Activated naive CD8-positive, alpha-beta T cell (primary cell): ENCODE measurements at regions not wholly inside any gene's neighbourhood (a gene's known extent, or its start where the extent isn't known, plus 50 kb on each side); places are given as distances from the start of the nearest gene placed in this dataset.
"Not testable (repeated sequence)": the region's sequence is repeated elsewhere in the genome, so short reads cannot be mapped to it uniquely, and the experiment has no call there.

ENCODE experiments used
- H3K27ac Mint-ChIP-seq: one replicate; pipeline ENCODE4 v1.8.0; 2021; ENCODE audit warnings: mixed read lengths
- H3K27me3 Mint-ChIP-seq: one replicate; pipeline ENCODE4 v1.8.0; 2021; ENCODE audit warnings: mixed read lengths
- H3K36me3 Mint-ChIP-seq: one replicate; pipeline ENCODE4 v1.8.0; 2021; ENCODE audit warnings: mixed read lengths
- H3K4me1 Mint-ChIP-seq: one replicate; pipeline ENCODE4 v1.8.0; 2021; ENCODE audit warnings: low read depth, mixed read lengths
- H3K4me3 Mint-ChIP-seq: one replicate; pipeline ENCODE4 v1.8.0; 2021; ENCODE audit warnings: mild to moderate bottlenecking, mixed read lengths
- H3K9me3 Mint-ChIP-seq: one replicate; pipeline ENCODE4 v1.8.0; 2021; ENCODE audit warnings: low read depth, mixed read lengths

GRCh38 chr5:90111364-90112032 is 298.1 kb downstream of the CETN3 start:
- H3K4me3 Mint-ChIP-seq: no peak overlapping the region
- H3K4me1 Mint-ChIP-seq: no peaks in the 10 kb centered on the region
- no peaks in the 10 kb centered on the region for H3K27me3 Mint-ChIP-seq
- no peaks in the 10 kb centered on the region for H3K36me3 Mint-ChIP-seq
- no peaks in the 10 kb centered on the region for H3K9me3 Mint-ChIP-seq
- H3K27ac Mint-ChIP-seq: no peak overlapping the region

GRCh38 chr5:90109285-90109684 is 300.3 kb downstream of the CETN3 start:
- Mint-ChIP-seq H3K9me3 (peaks cover 4% of the 10 kb centered on the region), H3K36me3 (no peaks in the 10 kb centered on the region), H3K4me1 (no peaks in the 10 kb centered on the region), H3K27ac (no peak overlapping the region), H3K27me3 (no peaks in the 10 kb centered on the region), H3K4me3 (no peak overlapping the region)

- no peaks in the 10 kb centered on the region for H3K36me3 Mint-ChIP-seq
- H3K27me3 Mint-ChIP-seq: no peaks in the 10 kb centered on the region
- no peak overlapping the region for H3K27ac Mint-ChIP-seq
- no peak overlapping the region for H3K4me3 Mint-ChIP-seq
- peaks cover 6% of the 10 kb centered on the region for H3K9me3 Mint-ChIP-seq
- H3K4me1 Mint-ChIP-seq: no peaks in the 10 kb centered on the region
Observed at GRCh38 chr5:90099099-90099498, 310.5 kb downstream of the CETN3 start.

GRCh38 chr5:90097082-90097477 is 312.5 kb downstream of the CETN3 start:
- Mint-ChIP-seq H3K9me3 (no peaks in the 10 kb centered on the region), H3K4me1 (no peaks in the 10 kb centered on the region), H3K27ac (no peak overlapping the region), H3K36me3 (no peaks in the 10 kb centered on the region), H3K4me3 (no peak overlapping the region), H3K27me3 (no peaks in the 10 kb centered on the region)

GRCh38 chr5:90096415-90097081 is 313.0 kb downstream of the CETN3 start:
- Mint-ChIP-seq H3K9me3 (no peaks in the 10 kb centered on the region), H3K4me3 (no peak overlapping the region), H3K4me1 (no peaks in the 10 kb centered on the region), H3K27me3 (no peaks in the 10 kb centered on the region), H3K27ac (no peak overlapping the region), H3K36me3 (no peaks in the 10 kb centered on the region)

- Mint-ChIP-seq H3K4me3 (no peak overlapping the region), H3K27me3 (no peaks in the 10 kb centered on the region), H3K4me1 (no peaks in the 10 kb centered on the region), H3K9me3 (peaks cover under 1% of the 10 kb centered on the region), H3K36me3 (no peaks in the 10 kb centered on the region), H3K27ac (no peak overlapping the region)
Observed at GRCh38 chr5:90095292-90096060, 314.1 kb downstream of the CETN3 start.

- peaks cover 9% of the 10 kb centered on the region for H3K9me3 Mint-ChIP-seq
Observed at GRCh38 chr5:90093751-90094485, 315.6 kb downstream of the CETN3 start.

GRCh38 chr5:90092734-90093133 is 316.8 kb downstream of the CETN3 start:
- Mint-ChIP-seq H3K9me3 (peaks cover 16% of the 10 kb centered on the region), H3K4me1 (no peaks in the 10 kb centered on the region), H3K27ac (no peak overlapping the region), H3K27me3 (no peaks in the 10 kb centered on the region), H3K36me3 (no peaks in the 10 kb centered on the region), H3K4me3 (no peak overlapping the region)

More at GRCh38 chr5:90093751-90094485, 315.6 kb downstream of the CETN3 start:
- Mint-ChIP-seq H3K4me3 (no peak overlapping the region), H3K27ac (no peak overlapping the region), H3K27me3 (no peaks in the 10 kb centered on the region), H3K4me1 (no peaks in the 10 kb centered on the region), H3K36me3 (no peaks in the 10 kb centered on the region)

GRCh38 chr5:90084342-90084741 is 325.2 kb downstream of the CETN3 start:
- Mint-ChIP-seq H3K4me3 (no peak overlapping the region), H3K27ac (no peak overlapping the region), H3K36me3 (no peaks in the 10 kb centered on the region), H3K4me1 (no peaks in the 10 kb centered on the region), H3K9me3 (peaks cover 22% of the 10 kb centered on the region), H3K27me3 (no peaks in the 10 kb centered on the region)

GRCh38 chr5:90073026-90073570 is 336.5 kb downstream of the CETN3 start:
- H3K36me3 Mint-ChIP-seq, H3K27ac Mint-ChIP-seq, H3K27me3 Mint-ChIP-seq, H3K4me3 Mint-ChIP-seq, H3K4me1 Mint-ChIP-seq, H3K9me3 Mint-ChIP-seq: not testable (repeated sequence)

- no peaks in the 10 kb centered on the region for H3K4me1 Mint-ChIP-seq
- no peaks in the 10 kb centered on the region for H3K36me3 Mint-ChIP-seq
- H3K27me3 Mint-ChIP-seq: no peaks in the 10 kb centered on the region
- no peak overlapping the region for H3K4me3 Mint-ChIP-seq
- H3K9me3 Mint-ChIP-seq: peaks cover 4% of the 10 kb centered on the region
- no peak overlapping the region for H3K27ac Mint-ChIP-seq
Observed at GRCh38 chr5:90071656-90072055, 337.9 kb downstream of the CETN3 start.

GRCh38 chr5:90071066-90071465 is 338.5 kb downstream of the CETN3 start:
- H3K36me3 Mint-ChIP-seq: no peaks in the 10 kb centered on the region
- H3K4me3 Mint-ChIP-seq: no peak overlapping the region
- H3K27me3 Mint-ChIP-seq: no peaks in the 10 kb centered on the region
- H3K9me3 Mint-ChIP-seq: peaks cover 10% of the 10 kb centered on the region
- no peaks in the 10 kb centered on the region for H3K4me1 Mint-ChIP-seq
- H3K27ac Mint-ChIP-seq: no peak overlapping the region

- H3K4me1 Mint-ChIP-seq: no peaks in the 10 kb centered on the region
- H3K9me3 Mint-ChIP-seq: peaks cover 8% of the 10 kb centered on the region
- H3K27ac Mint-ChIP-seq: no peak overlapping the region
- no peak overlapping the region for H3K4me3 Mint-ChIP-seq
- no peaks in the 10 kb centered on the region for H3K36me3 Mint-ChIP-seq
- H3K27me3 Mint-ChIP-seq: no peaks in the 10 kb centered on the region
Observed at GRCh38 chr5:90066920-90067319, 342.6 kb downstream of the CETN3 start.

GRCh38 chr5:90056911-90057705 is 352.4 kb downstream of the CETN3 start:
- no peak overlapping the region for H3K4me3 Mint-ChIP-seq
- no peaks in the 10 kb centered on the region for H3K27me3 Mint-ChIP-seq
- no peaks in the 10 kb centered on the region for H3K4me1 Mint-ChIP-seq
- H3K27ac Mint-ChIP-seq: no peak overlapping the region
- H3K36me3 Mint-ChIP-seq: no peaks in the 10 kb centered on the region
- H3K9me3 Mint-ChIP-seq: no peaks in the 10 kb centered on the region
